Osteoblast (primary cell): ENCODE measurements at regions not wholly inside any gene's neighbourhood (a gene's known extent, or its start where the extent isn't known, plus 50 kb on each side); places are given as distances from the start of the nearest gene placed in this dataset.

ENCODE experiments used
- DNase-seq: peaks from one replicate; pipeline ENCODE4 v3.0.0; 2011; ENCODE audit warnings: low spot score, mixed read lengths; ENCODE audit not compliant: insufficient read length; ENCODE audit errors: missing footprints
- H2AFZ ChIP-seq: 2 replicates; pipeline ENCODE4 v1.6.0; 2011; ENCODE audit warnings: mild to moderate bottlenecking, low read length
- H3K27ac ChIP-seq: 2 replicates; pipeline ENCODE4 v1.5.1; 2011; ENCODE audit warnings: mild to moderate bottlenecking, low read depth, low read length, moderate library complexity
- H3K27me3 ChIP-seq: 2 replicates; pipeline ENCODE4 v1.6.0; 2012; ENCODE audit warnings: mild to moderate bottlenecking, control low read depth, inconsistent platforms, low read length, moderate library complexity; ENCODE audit not compliant: insufficient read depth
- H3K36me3 ChIP-seq: 2 replicates; pipeline ENCODE4 v1.5.1; 2011; ENCODE audit warnings: mild to moderate bottlenecking, low read length, control low read depth, moderate library complexity; ENCODE audit not compliant: insufficient read depth
- H3K4me1 ChIP-seq: 2 replicates; pipeline ENCODE4 v1.5.1; 2011; ENCODE audit warnings: mild to moderate bottlenecking, low read length, control low read depth, moderate library complexity; ENCODE audit not compliant: insufficient read depth
- H3K4me2 ChIP-seq: 2 replicates; pipeline ENCODE4 v1.6.0; 2011; ENCODE audit warnings: mild to moderate bottlenecking, low read length; ENCODE audit not compliant: insufficient read depth
- H3K4me3 ChIP-seq: fragments of 200-600 bp; sonication (generic); 3 replicates; pipeline ENCODE4 v1.5.1; 2012; ENCODE audit warnings: mild to moderate bottlenecking, low read length, inconsistent platforms; ENCODE audit not compliant: insufficient read depth
- H3K79me2 ChIP-seq: 2 replicates; pipeline ENCODE4 v1.6.0; 2012; ENCODE audit warnings: mild to moderate bottlenecking, low read length, control low read depth, inconsistent platforms; ENCODE audit not compliant: insufficient read depth
- H3K9me3 ChIP-seq: 2 replicates; pipeline ENCODE4 v1.5.1; 2011; ENCODE audit warnings: low read depth, low read length, control low read depth
- H4K20me1 ChIP-seq: 2 replicates; pipeline ENCODE4 v1.6.0; 2012; ENCODE audit warnings: mild to moderate bottlenecking, low read length, control low read depth; ENCODE audit not compliant: insufficient read depth
- TF ChIP-seq, protein P1 (sequence below): IDR thresholded peaks from 2 replicates; pipeline ENCODE4 v1.5.1; 2011; ENCODE audit warnings: mild to moderate bottlenecking, low read depth, low read length, moderate library complexity; ENCODE audit errors: extremely low read depth

DNA sequence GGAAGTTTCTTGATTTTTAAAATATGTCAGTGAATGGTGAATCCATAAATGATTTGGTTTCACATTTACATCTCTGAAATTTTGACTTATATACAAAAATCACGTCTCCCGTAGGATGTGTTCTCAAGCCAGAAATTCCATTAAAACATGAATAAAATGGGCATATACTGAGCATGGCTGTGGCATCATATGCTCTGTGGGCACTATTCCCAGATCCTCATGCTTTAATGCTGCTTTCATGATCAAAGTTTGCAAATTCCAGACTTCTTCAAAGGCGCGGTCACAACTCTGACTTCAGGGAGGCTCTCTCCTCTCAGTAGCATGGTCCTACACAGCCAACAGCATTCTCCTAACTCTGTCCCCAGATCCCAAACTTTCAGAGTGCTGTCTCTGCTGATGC lies 723.2 kb downstream of the TAF11L14 start:
- no peaks in the 10 kb centered on the region for H4K20me1 ChIP-seq
- H2AFZ ChIP-seq, result no peak overlapping the region
- H3K9me3 ChIP-seq, result no peaks in the 10 kb centered on the region
- no peaks in the 10 kb centered on the region for H3K4me1 ChIP-seq
- no peaks in the 10 kb centered on the region for H3K79me2 ChIP-seq
- no peaks in the 10 kb centered on the region for H3K27me3 ChIP-seq
- no peak overlapping the region for H3K4me3 ChIP-seq
- TF ChIP-seq, protein P1, sequence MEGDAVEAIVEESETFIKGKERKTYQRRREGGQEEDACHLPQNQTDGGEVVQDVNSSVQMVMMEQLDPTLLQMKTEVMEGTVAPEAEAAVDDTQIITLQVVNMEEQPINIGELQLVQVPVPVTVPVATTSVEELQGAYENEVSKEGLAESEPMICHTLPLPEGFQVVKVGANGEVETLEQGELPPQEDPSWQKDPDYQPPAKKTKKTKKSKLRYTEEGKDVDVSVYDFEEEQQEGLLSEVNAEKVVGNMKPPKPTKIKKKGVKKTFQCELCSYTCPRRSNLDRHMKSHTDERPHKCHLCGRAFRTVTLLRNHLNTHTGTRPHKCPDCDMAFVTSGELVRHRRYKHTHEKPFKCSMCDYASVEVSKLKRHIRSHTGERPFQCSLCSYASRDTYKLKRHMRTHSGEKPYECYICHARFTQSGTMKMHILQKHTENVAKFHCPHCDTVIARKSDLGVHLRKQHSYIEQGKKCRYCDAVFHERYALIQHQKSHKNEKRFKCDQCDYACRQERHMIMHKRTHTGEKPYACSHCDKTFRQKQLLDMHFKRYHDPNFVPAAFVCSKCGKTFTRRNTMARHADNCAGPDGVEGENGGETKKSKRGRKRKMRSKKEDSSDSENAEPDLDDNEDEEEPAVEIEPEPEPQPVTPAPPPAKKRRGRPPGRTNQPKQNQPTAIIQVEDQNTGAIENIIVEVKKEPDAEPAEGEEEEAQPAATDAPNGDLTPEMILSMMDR, result no peak
- H3K36me3 ChIP-seq, result no peaks in the 10 kb centered on the region
- H3K27ac ChIP-seq, result no peak overlapping the region
- no peak for DNase-seq
- H3K4me2 ChIP-seq, result no peak overlapping the region

DNA sequence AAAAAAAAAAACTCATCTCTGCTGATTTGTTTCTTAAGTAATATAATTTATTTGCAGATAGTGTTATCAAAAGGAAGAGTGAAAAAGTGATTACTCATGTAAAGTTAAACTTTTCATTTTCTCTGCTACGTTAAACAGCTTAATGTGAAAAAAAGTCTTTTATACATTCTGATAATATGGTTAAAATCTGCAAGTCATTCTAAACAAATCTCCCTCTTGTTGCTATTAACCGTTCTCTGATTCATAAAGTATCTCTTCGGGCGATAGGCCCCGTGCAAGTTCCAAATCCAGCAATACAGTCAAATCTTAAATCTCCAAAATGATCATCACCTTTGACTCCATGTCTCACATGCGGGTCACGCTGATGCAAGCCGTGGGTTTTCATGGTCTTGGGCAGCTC lies 732.0 kb downstream of the TAF11L14 start:
- H3K36me3 ChIP-seq, result no peaks in the 10 kb centered on the region
- TF ChIP-seq, protein P1, result no peak
- H3K79me2 ChIP-seq, result no peaks in the 10 kb centered on the region
- H3K27ac ChIP-seq, result no peak overlapping the region
- H3K4me1 ChIP-seq, result no peaks in the 10 kb centered on the region
- no peaks in the 10 kb centered on the region for H3K27me3 ChIP-seq
- no peaks in the 10 kb centered on the region for H4K20me1 ChIP-seq
- H3K4me2 ChIP-seq, result no peak overlapping the region
- DNase-seq, result no peak
- H3K9me3 ChIP-seq, result no peaks in the 10 kb centered on the region
- no peak overlapping the region for H2AFZ ChIP-seq
- no peak overlapping the region for H3K4me3 ChIP-seq

DNA sequence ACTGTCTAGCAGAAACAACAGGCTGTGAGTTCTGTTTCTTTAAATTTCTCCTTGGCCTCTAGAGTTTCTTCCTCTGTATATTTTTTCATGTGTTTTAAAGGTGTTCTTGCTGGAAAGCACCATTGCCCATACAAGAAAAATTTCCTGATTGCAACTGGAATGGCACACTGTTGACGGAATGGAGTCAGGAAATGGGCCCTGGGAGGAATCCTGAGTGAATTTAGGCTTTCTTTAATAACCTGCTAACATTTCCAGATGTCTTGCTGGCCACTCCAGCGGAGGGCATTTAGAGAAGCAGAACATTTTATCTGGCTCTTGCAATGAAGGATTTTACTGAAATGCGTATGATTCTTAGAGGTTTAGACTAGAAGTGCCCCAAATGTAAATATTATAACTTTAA lies 736.3 kb downstream of the TAF11L14 start:
- H3K27me3 ChIP-seq, result no peaks in the 10 kb centered on the region
- H3K9me3 ChIP-seq, result no peaks in the 10 kb centered on the region
- H3K4me1 ChIP-seq, result no peaks in the 10 kb centered on the region
- no peak for DNase-seq
- H2AFZ ChIP-seq, result no peak overlapping the region
- no peak overlapping the region for H3K4me2 ChIP-seq
- H3K27ac ChIP-seq, result no peak overlapping the region
- H3K4me3 ChIP-seq, result no peak overlapping the region
- H3K79me2 ChIP-seq, result no peaks in the 10 kb centered on the region
- TF ChIP-seq, protein P1, result no peak
- H4K20me1 ChIP-seq, result no peaks in the 10 kb centered on the region
- H3K36me3 ChIP-seq, result no peaks in the 10 kb centered on the region

DNA sequence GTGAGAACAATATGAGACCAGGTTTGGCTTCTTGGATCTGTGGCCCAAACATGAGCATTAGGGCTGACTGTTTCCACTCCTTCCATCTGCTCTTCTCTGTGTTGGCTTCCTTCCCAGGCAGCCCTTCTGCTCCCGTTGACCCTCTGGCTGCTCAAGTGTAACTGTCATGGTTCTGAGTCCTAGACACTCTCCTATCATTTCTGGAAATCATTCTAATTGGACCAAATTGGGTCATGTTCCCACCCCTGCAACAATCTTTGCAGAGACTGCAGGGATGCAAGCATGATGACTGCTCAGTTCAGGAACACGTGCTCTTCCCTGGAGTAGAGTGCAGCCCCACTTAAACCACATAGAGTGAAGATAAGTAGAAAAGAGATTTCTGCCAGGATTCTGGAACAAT lies 741.4 kb downstream of the TAF11L14 start:
- no peak overlapping the region for H3K27ac ChIP-seq
- no peak overlapping the region for H2AFZ ChIP-seq
- no peaks in the 10 kb centered on the region for H3K27me3 ChIP-seq
- no peak overlapping the region for H3K4me2 ChIP-seq
- H3K9me3 ChIP-seq, result no peaks in the 10 kb centered on the region
- no peaks in the 10 kb centered on the region for H3K79me2 ChIP-seq
- TF ChIP-seq, protein P1, result no peak
- no peak overlapping the region for H3K4me3 ChIP-seq
- H4K20me1 ChIP-seq, result no peaks in the 10 kb centered on the region
- H3K4me1 ChIP-seq, result no peaks in the 10 kb centered on the region
- DNase-seq, result no peak
- H3K36me3 ChIP-seq, result no peaks in the 10 kb centered on the region
